Activated T-cell treated with anti-CD3 and anti-CD28 coated beads for 24 hours (primary cell): ENCODE measurements at regions not wholly inside any gene's neighbourhood (a gene's known extent, or its start where the extent isn't known, plus 50 kb on each side); places are given as distances from the start of the nearest gene placed in this dataset.

Source experiments
- DNase-seq: peaks from one replicate; pipeline ENCODE4 v3.0.0-alpha.2; 2020; ENCODE audit warnings: low read depth

DNA sequence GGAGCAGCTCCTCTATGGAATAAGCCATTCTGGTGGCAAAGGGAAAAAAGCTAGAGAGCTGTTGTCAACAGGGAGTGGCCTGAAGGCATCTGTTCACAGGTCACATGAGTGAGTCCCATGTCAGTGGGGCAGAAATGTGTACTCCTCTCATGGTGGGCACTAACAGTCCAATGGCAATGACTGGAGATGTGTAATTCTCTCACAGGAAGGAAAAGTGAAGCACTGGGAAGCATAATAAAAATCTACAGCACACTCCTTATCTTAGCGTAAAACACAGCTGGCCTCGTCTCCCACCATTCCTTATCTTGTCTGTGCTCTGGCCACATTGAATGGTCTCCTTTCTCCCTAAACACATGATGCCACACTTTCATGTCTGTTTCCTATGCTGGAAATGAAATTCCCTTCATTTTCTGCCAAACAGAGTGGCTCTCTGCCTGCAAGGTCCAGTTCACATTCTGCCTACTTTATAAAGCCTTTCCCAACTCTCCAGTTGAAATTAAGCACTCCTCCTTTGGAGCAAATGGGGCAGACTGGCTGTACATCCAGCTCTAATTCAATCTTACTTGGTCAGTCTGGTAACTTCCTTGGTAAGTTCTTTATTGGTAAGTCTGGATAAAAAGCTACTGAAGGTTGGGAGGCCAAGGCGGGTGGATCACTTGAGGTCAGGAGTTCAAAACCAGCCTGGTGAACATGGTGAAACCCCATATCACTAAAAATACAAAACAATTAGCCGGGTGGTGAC lies 139.8 kb downstream of the RPL22L1 start:
- no peak for DNase-seq

GRCh38 chr3:170728181-170728580 lies 141.8 kb downstream of the RPL22L1 start:
- no peak for DNase-seq

DNA sequence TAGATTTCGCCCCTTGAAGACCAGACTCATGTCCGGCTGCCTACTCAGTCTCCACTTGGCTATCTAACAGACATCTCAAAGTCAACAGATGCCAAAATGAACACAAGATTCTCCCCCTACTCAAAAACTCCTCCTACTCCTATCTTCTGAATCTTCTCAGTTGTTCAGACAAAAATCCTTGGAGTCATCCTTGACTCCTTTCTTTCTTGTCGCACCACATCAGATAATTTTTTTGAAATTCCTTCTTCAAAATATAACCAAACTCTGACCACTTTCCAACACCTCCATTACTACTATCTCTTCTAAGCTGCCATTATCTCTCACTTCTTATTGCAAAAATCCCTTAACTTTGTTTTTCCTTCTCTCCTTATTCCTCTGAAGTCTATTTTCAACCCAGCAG lies 141.9 kb upstream of the SLC7A14 start:
- no peak for DNase-seq

GRCh38 chr3:170726976-170727661 lies 141.2 kb upstream of the SLC7A14 start:
- no peak for DNase-seq

- no peak for DNase-seq
These were observed 139.4 kb upstream of the SLC7A14 start for GRCh38 chr3:170725285-170725731.

- no peak for DNase-seq
These were observed 138.9 kb upstream of the SLC7A14 start for GRCh38 chr3:170724599-170725280.

DNA sequence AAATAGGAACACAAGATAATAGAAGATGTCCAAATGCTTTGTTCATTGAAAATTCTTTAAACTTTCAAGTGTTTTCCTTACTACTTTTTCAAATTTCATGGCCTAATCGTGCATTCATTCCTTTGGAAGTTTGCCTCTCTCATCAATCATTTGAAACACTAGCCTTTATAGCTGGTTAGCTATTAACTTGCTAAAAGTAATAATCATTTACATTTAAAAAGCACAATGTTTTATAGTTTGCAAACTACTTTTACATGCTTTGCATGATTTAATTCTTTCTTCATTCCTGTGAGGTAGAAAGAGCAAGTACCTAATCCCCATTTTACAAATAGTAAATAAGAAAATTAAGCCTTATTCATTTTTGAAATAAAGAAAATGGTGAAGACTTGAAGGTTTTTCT lies 137.4 kb upstream of the SLC7A14 start:
- no peak for DNase-seq

DNA sequence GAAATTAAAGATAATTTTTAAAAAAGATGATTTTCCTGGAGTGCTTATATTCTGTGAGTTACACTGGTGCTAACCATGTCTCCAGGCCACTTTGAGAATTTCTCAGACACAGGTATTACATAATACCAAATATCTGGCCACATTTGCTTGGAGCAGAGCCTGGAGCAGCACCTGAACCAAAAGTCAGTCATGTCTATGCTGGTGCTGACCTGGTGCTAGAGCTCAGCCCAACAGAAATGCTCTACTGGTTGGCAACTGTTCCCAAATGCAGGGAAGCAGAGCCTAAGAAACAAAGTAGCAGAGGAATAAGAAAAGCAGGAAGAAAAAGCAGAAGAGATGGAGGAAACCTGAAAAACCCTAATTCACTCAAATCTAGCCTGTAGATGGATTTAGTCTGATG lies 135.7 kb upstream of the SLC7A14 start:
- DNase-seq = no peak

DNA sequence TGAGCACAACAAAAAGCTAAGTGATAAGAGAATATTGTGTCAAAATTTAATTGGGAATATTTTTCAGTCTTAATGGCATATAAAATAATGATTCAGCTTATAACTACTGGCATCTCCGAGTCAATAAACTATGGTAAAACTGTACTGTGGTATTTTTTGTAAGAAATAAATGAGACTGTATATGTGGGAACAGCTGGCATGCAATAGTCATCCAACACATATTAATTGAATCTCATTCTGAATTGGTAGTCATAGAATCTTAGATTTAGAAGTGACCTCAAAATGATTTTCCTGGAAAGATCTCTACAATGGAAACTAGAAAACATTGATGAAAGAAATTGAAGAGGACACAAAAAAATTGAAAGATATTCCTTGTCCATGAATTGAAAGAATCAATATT lies 133.4 kb upstream of the SLC7A14 start:
- DNase-seq = no peak

- no peak for DNase-seq
These were observed 133.0 kb upstream of the SLC7A14 start for GRCh38 chr3:170718848-170719247.

- DNase-seq = no peak
These were observed 131.8 kb upstream of the SLC7A14 start for GRCh38 chr3:170717410-170718402.

GRCh38 chr3:170716172-170716805 lies 130.4 kb upstream of the SLC7A14 start:
- no peak for DNase-seq

GRCh38 chr3:170714562-170715535 lies 129.0 kb upstream of the SLC7A14 start:
- DNase-seq = no peak

DNA sequence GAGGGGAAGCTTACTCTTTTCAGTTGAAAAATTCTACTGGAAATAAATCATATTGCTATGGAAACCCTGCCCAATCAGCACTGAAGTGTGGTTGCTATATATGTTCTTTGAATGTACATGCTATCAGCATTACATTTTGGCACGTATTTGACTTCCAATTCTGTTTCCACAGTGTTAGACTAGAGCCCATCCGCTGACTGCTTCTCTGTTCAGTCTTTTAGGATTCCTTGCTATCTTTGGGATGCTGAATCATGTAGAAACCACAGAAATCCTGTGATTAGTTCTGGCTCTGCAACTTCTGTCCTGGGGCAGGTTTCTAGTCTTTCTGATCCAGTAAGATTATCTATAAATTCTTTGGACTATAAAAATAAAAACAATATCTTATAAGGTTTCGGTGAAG lies 128.2 kb upstream of the SLC7A14 start:
- no peak for DNase-seq

DNA sequence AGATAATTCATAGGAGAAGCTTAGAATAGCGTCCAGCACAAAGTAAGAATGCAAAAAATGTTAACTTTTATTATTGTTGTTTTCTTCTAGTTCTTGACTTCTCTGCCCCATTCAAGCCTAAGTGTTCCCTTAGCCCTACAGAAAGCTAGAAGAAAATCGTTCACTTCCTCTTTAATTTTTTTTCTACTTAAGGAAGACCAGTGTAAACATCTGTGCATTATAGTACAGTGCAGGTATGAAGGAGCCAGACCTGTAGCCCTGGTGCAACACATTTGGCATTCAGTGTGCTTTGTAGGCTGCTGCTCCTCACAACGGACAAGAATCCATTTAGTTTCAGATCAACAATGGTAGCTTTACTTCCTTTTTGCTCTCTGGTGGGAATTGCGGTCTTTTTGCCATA lies 127.8 kb upstream of the SLC7A14 start:
- DNase-seq = no peak

GRCh38 chr3:170712798-170713197 lies 126.9 kb upstream of the SLC7A14 start:
- DNase-seq = no peak

GRCh38 chr3:170712336-170712735 lies 126.5 kb upstream of the SLC7A14 start:
- DNase-seq = no peak

DNA sequence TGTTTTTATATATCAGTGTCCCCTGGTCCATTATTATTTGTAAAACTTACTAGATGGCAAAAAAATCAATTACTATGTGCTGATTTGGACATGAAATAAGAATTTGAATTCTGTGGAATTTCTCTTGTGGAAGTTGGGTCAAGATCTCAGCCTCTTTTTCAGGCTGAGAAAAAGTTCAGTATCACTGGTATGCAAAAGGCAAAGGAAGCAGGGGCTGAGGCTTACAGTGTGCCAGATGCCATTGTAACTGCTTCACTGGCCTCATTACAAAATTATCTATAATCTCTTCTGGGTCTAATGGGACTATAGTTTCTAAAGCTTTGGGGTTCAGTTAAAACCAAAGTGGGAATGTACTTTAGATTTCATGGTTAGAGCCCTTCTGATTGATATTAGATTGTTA lies 125.9 kb upstream of the SLC7A14 start:
- DNase-seq = no peak

DNA sequence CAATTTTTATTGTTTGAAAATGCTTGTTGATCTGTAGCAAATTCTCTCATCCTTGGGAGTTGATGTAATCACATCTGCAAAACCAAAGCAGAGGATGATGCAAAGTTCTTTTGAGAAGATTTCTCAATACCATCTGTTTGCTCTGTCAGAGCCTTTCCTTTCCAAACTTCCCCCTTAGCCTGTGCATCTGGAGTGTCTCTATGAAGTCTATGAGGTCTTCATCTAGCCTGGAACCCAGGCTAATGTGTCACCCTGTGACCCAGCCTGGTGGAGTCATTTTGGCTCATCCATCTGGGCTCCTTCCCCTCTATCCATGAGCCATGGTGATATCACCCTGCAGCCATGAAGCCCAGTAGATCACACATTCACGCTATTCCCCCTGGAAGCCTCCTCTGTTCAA lies 123.2 kb upstream of the SLC7A14 start:
- DNase-seq = no peak

DNA sequence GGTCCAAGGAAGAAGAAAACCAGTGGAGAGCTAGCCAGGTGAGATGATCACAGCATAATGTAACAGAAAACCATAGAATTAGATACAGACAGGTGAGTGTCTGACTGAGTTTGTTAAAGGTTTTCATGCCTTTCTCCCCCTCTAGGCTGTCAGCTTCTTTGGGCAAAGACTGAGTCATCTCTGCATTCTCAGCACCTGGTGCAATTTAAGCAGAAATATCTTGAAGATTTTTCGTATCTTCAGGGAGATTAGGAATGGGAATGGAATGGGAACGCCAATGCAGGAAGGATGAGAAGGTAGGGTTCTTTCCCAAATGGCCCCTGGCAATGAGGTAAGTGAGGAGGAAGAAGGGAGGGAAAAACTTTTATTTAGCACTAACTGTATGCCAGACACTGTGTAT lies 122.0 kb upstream of the SLC7A14 start:
- DNase-seq = no peak
